SK-N-SH (cell line): ENCODE measurements at regions not wholly inside any gene's neighbourhood (a gene's known extent, or its start where the extent isn't known, plus 50 kb on each side); places are given as distances from the start of the nearest gene placed in this dataset.

ENCODE experiments used
- CTCF ChIP-seq: fragments of 200-600 bp; sonication (generic); IDR thresholded peaks from 2 replicates; pipeline ENCODE4 v1.6.1; 2017; ENCODE audit warnings: antibody characterized with exemption, mild to moderate bottlenecking, moderate library complexity
- FOXM1 ChIP-seq: IDR thresholded peaks from 2 replicates; pipeline ENCODE4 v1.4.0; 2012; ENCODE audit warnings: low read depth, mild to moderate bottlenecking
- TCF12 ChIP-seq: IDR thresholded peaks from 2 replicates; pipeline ENCODE4 v1.4.0; 2012

GRCh38 chr2:41934329-41934958, 113.4 kb upstream of the PKDCC start:
- TF ChIP-seq TCF12 (no peak), FOXM1 (no peak), CTCF (no peak)
